ENCODE measurements at regions not wholly inside any gene's neighbourhood (a gene's known extent, or its start where the extent isn't known, plus 50 kb on each side); places are given as distances from the start of the nearest gene placed in this dataset.
"Not testable (repeated sequence)": the region's sequence is repeated elsewhere in the genome, so short reads cannot be mapped to it uniquely, and the experiment has no call there.

DNA sequence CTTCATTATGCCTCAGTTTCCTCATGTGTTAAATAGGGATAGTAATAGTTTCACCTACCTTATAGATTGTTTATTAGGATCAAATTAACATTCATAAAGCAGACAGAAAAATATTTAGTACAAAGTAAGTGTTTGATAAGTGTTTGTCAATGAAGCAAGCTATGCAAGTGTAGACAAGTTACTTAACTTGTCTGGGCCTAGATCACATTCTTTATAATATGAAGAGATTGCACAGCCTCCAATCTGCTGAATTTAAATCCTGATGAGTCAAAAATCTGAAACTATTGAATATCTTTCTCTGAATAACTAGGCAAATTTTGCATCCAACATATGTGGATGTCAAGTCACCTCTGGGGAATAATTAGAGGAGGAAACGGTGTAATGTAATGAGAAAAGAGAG, 170.5 kb downstream of the MZT1 start:
- H3K27me3 ChIP-seq (ENCODE audit: control insufficient read depth, insufficient read depth, low read length, poor library complexity, severe bottlenecking), result no peaks in the 10 kb centered on the region
- H3K4me1 ChIP-seq (ENCODE audit: control insufficient read depth, insufficient read depth, low read length), result no peaks in the 10 kb centered on the region
- no peak overlapping the region for H3K4me3 ChIP-seq (ENCODE audit: insufficient read depth, low read depth, low read length)
- H3K9me3 ChIP-seq (ENCODE audit: control insufficient read depth, low read length), result no peaks in the 10 kb centered on the region
- H3K36me3 ChIP-seq (ENCODE audit: control insufficient read depth, insufficient read depth, low read length), result no peaks in the 10 kb centered on the region
- H3K27ac ChIP-seq (ENCODE audit: insufficient read depth, low read depth, low read length, poor library complexity, severe bottlenecking), result no peak overlapping the region
- 90 to 97% methylated on average over 1 of the region's 1 CpG for WGBS, 2 experiments

DNA sequence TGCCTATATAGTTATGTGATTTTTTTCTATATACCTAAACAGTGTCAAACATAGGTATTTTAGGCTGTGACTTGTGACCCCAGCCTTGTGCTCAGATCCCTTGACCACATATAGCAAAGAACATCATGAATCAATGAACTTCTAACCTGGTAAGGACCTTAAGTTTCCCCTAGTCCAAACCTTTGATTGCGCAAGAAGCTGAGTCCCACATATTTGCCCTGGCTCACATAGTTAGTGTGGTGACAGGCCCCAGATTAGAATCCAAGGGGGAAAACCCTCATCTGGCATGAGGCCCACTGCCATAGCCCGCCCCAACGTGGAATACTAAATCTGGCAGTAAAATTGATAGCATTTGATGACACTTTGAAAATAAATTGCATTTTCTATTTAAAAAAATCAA, 171.8 kb downstream of the MZT1 start:
- H3K4me1 ChIP-seq (ENCODE audit: control insufficient read depth, insufficient read depth, low read length), result no peaks in the 10 kb centered on the region
- no peaks in the 10 kb centered on the region for H3K27me3 ChIP-seq (ENCODE audit: control insufficient read depth, insufficient read depth, low read length, poor library complexity, severe bottlenecking)
- H3K36me3 ChIP-seq (ENCODE audit: control insufficient read depth, insufficient read depth, low read length), result no peaks in the 10 kb centered on the region
- H3K9me3 ChIP-seq (ENCODE audit: control insufficient read depth, low read length), result no peaks in the 10 kb centered on the region
- no peak overlapping the region for H3K4me3 ChIP-seq (ENCODE audit: insufficient read depth, low read depth, low read length)
- no peak overlapping the region for H3K27ac ChIP-seq (ENCODE audit: insufficient read depth, low read depth, low read length, poor library complexity, severe bottlenecking)
- WGBS, 2 experiments, result 94 to 99% methylated on average over 3 of the region's 3 CpGs

DNA sequence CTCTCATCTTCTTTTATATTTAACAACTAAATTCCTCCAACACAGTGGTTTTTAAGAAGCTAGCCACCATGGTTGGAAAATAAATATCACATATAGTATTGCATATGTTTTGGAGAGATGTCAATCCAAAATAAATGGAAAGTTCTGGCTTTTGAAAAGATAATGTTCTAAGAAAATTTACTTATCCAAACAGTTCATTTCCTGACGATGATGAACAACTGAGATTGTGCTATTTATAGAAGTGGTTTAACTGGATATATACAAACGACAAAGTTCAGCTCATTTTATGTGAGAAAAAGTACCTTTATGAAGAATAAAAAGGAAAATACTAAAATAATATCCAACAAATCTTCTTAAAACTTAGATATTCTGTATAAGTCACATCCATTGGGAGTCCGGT, 174.7 kb downstream of the MZT1 start:
- H3K9me3 ChIP-seq (ENCODE audit: control insufficient read depth, low read length), result no peaks in the 10 kb centered on the region
- no peaks in the 10 kb centered on the region for H3K36me3 ChIP-seq (ENCODE audit: control insufficient read depth, insufficient read depth, low read length)
- no peaks in the 10 kb centered on the region for H3K27me3 ChIP-seq (ENCODE audit: control insufficient read depth, insufficient read depth, low read length, poor library complexity, severe bottlenecking)
- WGBS, 2 experiments, result 96 to 100% methylated on average over 1 to 2 of the region's 3 CpGs
- no peak overlapping the region for H3K27ac ChIP-seq (ENCODE audit: insufficient read depth, low read depth, low read length, poor library complexity, severe bottlenecking)
- H3K4me1 ChIP-seq (ENCODE audit: control insufficient read depth, insufficient read depth, low read length), result no peaks in the 10 kb centered on the region
- H3K4me3 ChIP-seq (ENCODE audit: insufficient read depth, low read depth, low read length), result no peak overlapping the region

DNA sequence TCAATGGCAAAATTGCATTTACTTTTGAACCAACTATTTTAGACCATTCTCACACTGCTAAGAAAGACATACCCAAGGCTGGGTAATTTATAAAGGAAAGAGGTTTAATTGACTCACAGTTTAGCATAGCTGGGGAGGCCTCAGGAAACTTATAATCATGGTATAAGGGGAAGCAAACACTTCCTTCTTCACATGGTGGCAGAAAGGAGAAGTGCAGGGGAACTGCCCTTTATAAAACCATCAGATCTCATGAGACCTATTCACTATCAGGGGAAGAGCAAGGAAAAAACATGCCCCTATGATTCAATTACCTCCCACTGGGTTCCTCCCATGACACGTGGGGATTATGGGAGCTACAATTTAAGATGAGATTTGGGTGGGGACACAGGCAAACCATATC, 181.5 kb downstream of the MZT1 start:
- 77% methylated on average over 1 of the region's 1 CpG; no CpG with 5 or more reads in 1 of the 2 experiments for WGBS, 2 experiments
- H3K36me3 ChIP-seq (ENCODE audit: control insufficient read depth, insufficient read depth, low read length); H3K4me1 ChIP-seq (ENCODE audit: control insufficient read depth, insufficient read depth, low read length); H3K27ac ChIP-seq (ENCODE audit: insufficient read depth, low read depth, low read length, poor library complexity, severe bottlenecking); H3K27me3 ChIP-seq (ENCODE audit: control insufficient read depth, insufficient read depth, low read length, poor library complexity, severe bottlenecking); H3K9me3 ChIP-seq (ENCODE audit: control insufficient read depth, low read length); H3K4me3 ChIP-seq (ENCODE audit: insufficient read depth, low read depth, low read length): not testable (repeated sequence)

DNA sequence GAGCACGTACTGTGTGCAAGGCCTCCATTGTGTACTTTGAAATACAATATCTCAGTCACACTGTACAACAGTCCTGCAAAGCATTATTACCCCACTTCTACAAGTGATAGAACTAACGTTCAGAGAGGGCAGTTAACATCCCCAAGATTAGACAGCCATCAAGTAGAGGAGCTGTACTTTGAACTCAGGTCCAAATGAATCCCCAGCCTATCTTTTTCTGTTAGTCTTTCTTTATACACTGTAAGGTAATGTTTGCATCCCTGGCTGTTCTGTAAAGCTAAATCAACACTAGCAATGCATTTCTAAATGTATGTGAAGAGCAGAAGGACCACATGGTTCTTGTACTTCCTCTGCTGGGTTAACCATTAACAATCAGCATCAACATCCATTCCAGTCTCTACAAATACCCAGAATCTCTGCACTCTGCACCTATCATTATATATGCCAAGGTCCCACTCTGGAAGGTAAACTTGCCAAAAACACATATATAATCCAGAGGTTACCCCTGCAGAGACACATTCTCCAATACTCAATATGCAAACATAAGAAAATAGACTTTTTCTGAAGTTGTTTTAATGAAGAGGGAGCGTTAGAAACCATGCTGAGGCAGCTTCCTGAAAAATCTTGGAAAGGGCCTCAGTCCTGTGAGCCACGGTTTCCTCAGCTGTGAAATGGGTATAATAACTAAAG, 182.3 kb downstream of the MZT1 start:
- Histone ChIP-seq H3K27me3 (ENCODE audit: control insufficient read depth, insufficient read depth, low read length, poor library complexity, severe bottlenecking) (peaks cover 3% of the 10 kb centered on the region), H3K4me1 (ENCODE audit: control insufficient read depth, insufficient read depth, low read length) (no peaks in the 10 kb centered on the region), H3K36me3 (ENCODE audit: control insufficient read depth, insufficient read depth, low read length) (no peaks in the 10 kb centered on the region), H3K4me3 (ENCODE audit: insufficient read depth, low read depth, low read length) (no peak overlapping the region), H3K9me3 (ENCODE audit: control insufficient read depth, low read length) (no peaks in the 10 kb centered on the region), H3K27ac (ENCODE audit: insufficient read depth, low read depth, low read length, poor library complexity, severe bottlenecking) (no peak overlapping the region)
- WGBS, 2 experiments, result 91 to 92% methylated on average over 4 of the region's 4 CpGs

DNA sequence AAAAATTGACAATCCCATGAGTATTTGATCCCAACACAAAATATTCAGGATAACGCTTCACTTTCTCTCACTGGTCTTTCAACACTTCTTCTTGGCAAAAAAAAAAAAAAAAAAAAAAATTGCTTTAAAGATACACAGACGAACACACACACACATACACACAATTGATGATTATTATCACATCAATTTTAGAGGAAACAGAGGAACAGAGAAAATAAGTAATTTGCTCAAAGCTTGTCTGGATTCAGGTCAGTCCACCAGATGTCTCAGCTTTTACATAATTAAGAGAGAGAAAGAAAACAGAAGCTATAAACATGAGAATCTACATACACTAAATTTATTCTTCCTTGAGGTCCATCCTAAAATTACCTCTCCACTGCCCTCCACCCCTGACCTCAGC, 183.4 kb downstream of the MZT1 start:
- Histone ChIP-seq H3K36me3 (ENCODE audit: control insufficient read depth, insufficient read depth, low read length) (no peaks in the 10 kb centered on the region), H3K27me3 (ENCODE audit: control insufficient read depth, insufficient read depth, low read length, poor library complexity, severe bottlenecking) (peaks cover 3% of the 10 kb centered on the region)
- WGBS, 2 experiments, result 80 to 89% methylated on average over 1 to 2 of the region's 2 CpGs

DNA sequence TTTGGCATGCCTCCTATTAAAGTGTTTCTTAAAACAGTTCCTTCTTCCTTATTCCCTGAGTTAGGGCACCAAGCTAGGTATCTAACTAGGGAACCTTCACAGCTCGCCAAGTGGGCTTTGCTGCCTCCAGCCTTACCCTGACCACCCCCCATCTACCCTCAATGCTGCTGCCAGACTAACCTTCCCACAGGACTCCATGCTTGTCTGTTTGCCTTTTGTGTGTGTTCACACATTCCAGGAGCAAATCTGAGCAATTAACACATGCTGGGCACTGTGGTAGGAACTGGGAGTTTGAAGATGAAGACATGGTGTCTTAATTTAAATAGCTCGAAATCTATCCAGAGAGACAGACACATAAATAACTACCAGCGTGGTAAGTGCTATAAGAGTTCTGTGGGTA, 185.2 kb downstream of the MZT1 start:
- H3K36me3 ChIP-seq (ENCODE audit: control insufficient read depth, insufficient read depth, low read length), result no peaks in the 10 kb centered on the region
- no peak overlapping the region for H3K4me3 ChIP-seq (ENCODE audit: insufficient read depth, low read depth, low read length)
- no peak overlapping the region for H3K27ac ChIP-seq (ENCODE audit: insufficient read depth, low read depth, low read length, poor library complexity, severe bottlenecking)
- 92 to 100% methylated on average over 1 to 3 of the region's 3 CpGs for WGBS, 2 experiments
- peaks cover 6% of the 10 kb centered on the region for H3K27me3 ChIP-seq (ENCODE audit: control insufficient read depth, insufficient read depth, low read length, poor library complexity, severe bottlenecking)
- H3K9me3 ChIP-seq (ENCODE audit: control insufficient read depth, low read length), result no peaks in the 10 kb centered on the region
- no peaks in the 10 kb centered on the region for H3K4me1 ChIP-seq (ENCODE audit: control insufficient read depth, insufficient read depth, low read length)

More for the DNA sequence above, 183.4 kb downstream of the MZT1 start:
- no peaks in the 10 kb centered on the region for H3K4me1 ChIP-seq (ENCODE audit: control insufficient read depth, insufficient read depth, low read length)
- H3K27ac ChIP-seq (ENCODE audit: insufficient read depth, low read depth, low read length, poor library complexity, severe bottlenecking), result no peak overlapping the region
- no peaks in the 10 kb centered on the region for H3K9me3 ChIP-seq (ENCODE audit: control insufficient read depth, low read length)
- no peak overlapping the region for H3K4me3 ChIP-seq (ENCODE audit: insufficient read depth, low read depth, low read length)

DNA sequence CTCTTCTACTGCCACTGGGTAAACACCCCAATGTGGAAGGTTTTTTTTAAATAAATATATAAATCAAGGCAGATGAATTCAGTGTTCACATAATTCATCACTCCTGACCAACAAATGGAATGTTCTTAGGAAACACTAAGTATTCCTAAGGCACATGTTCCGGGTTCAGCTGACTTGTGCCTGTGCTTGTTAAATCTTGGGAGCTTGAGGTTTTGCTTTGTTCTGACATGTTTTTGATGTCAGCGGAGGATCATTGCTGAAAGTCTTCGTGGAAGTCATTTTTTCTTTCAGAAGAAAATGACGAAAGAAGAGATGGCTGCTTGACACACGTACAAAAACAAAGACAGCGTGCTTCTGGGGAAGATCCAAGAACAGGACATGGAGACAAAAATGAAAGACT, 185.8 kb downstream of the MZT1 start:
- H3K36me3 ChIP-seq (ENCODE audit: control insufficient read depth, insufficient read depth, low read length), result no peaks in the 10 kb centered on the region
- no peak overlapping the region for H3K4me3 ChIP-seq (ENCODE audit: insufficient read depth, low read depth, low read length)
- 94 to 95% methylated on average over 6 of the region's 6 CpGs for WGBS, 2 experiments
- H3K27ac ChIP-seq (ENCODE audit: insufficient read depth, low read depth, low read length, poor library complexity, severe bottlenecking), result no peak overlapping the region
- peaks cover 11% of the 10 kb centered on the region for H3K27me3 ChIP-seq (ENCODE audit: control insufficient read depth, insufficient read depth, low read length, poor library complexity, severe bottlenecking)
- H3K4me1 ChIP-seq (ENCODE audit: control insufficient read depth, insufficient read depth, low read length), result peaks cover 3% of the 10 kb centered on the region
- no peaks in the 10 kb centered on the region for H3K9me3 ChIP-seq (ENCODE audit: control insufficient read depth, low read length)

DNA sequence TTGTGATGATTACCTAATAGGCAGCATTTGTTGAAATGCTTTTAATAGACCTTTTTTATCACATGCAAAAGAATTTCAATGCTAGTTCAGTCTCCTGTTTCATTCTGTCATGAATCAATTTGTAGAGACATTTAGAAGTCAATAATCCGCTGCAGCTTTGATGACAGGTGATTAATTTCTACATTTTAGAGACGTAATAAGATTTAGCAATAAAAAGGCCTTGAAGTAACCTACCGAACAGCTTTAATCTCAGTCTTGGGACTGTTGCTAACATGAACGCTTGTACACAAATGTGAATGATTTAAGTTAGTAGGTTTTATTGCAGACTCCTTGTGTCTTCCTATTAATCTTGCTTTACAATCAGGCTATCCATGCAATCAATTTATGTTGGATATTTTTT, 186.5 kb downstream of the MZT1 start:
- 98% methylated on average over 4 of the region's 4 CpGs for WGBS, 2 experiments
- Histone ChIP-seq H3K36me3 (ENCODE audit: control insufficient read depth, insufficient read depth, low read length) (no peaks in the 10 kb centered on the region), H3K27ac (ENCODE audit: insufficient read depth, low read depth, low read length, poor library complexity, severe bottlenecking) (no peak overlapping the region), H3K4me3 (ENCODE audit: insufficient read depth, low read depth, low read length) (no peak overlapping the region), H3K9me3 (ENCODE audit: control insufficient read depth, low read length) (no peaks in the 10 kb centered on the region), H3K27me3 (ENCODE audit: control insufficient read depth, insufficient read depth, low read length, poor library complexity, severe bottlenecking) (peaks cover 12% of the 10 kb centered on the region), H3K4me1 (ENCODE audit: control insufficient read depth, insufficient read depth, low read length) (peaks cover 3% of the 10 kb centered on the region)

DNA sequence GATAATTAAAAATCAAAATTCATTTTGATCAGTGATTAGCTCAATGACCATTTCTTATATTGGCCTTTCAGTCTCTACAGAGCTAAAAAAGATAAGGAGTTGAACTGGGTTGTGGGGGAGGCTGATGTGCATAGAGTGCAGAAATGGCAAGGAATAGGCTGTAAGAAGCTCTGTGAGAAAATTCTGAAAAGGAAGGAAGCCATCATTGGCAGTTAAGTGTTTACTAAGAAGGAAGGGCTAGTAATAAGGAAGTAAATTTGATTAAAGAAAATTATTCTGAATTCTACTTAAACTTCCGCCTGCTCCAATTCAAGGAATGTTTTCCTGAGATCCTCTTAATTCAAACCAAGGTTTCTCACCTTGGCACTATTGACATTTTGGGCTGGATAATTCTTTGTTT, 187.5 kb downstream of the MZT1 start:
- no peaks in the 10 kb centered on the region for H3K36me3 ChIP-seq (ENCODE audit: control insufficient read depth, insufficient read depth, low read length)
- H3K27me3 ChIP-seq (ENCODE audit: control insufficient read depth, insufficient read depth, low read length, poor library complexity, severe bottlenecking), result peaks cover 12% of the 10 kb centered on the region
- H3K27ac ChIP-seq (ENCODE audit: insufficient read depth, low read depth, low read length, poor library complexity, severe bottlenecking), result no peak overlapping the region
- WGBS, 2 experiments, result 100% methylated on average over 1 of the region's 1 CpG; no CpG with 5 or more reads in 1 of the 2 experiments
- H3K9me3 ChIP-seq (ENCODE audit: control insufficient read depth, low read length), result no peaks in the 10 kb centered on the region
- H3K4me3 ChIP-seq (ENCODE audit: insufficient read depth, low read depth, low read length), result no peak overlapping the region
- H3K4me1 ChIP-seq (ENCODE audit: control insufficient read depth, insufficient read depth, low read length), result peaks cover 9% of the 10 kb centered on the region

DNA sequence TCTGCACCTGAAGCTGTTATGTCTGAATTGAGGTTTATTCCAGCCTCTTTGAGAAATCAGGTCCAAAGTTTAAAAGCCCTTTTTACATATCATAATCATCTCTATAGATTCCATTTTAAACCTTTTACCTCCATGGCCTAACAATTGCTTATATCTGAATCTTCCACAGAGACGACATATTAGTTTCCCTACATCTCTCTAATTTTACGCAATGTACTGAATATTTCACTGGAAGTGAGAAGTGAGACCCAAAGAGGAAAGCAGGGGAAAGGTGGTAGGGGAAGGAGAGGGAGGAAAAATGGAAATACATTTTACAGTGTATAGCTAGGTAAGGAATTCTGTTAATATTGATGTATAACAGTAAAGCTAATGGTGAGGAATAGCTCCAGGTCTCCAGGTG, 189.6 kb downstream of the MZT1 start:
- no peak overlapping the region for H3K4me3 ChIP-seq (ENCODE audit: insufficient read depth, low read depth, low read length)
- H3K27ac ChIP-seq (ENCODE audit: insufficient read depth, low read depth, low read length, poor library complexity, severe bottlenecking), result no peak overlapping the region
- WGBS, 2 experiments, result 100% methylated on average over 1 to 2 of the region's 2 CpGs
- peaks cover 12% of the 10 kb centered on the region for H3K4me1 ChIP-seq (ENCODE audit: control insufficient read depth, insufficient read depth, low read length)
- H3K36me3 ChIP-seq (ENCODE audit: control insufficient read depth, insufficient read depth, low read length), result no peaks in the 10 kb centered on the region
- H3K9me3 ChIP-seq (ENCODE audit: control insufficient read depth, low read length), result no peaks in the 10 kb centered on the region
- H3K27me3 ChIP-seq (ENCODE audit: control insufficient read depth, insufficient read depth, low read length, poor library complexity, severe bottlenecking), result peaks cover 12% of the 10 kb centered on the region
